HEK293 (cell line): ENCODE measurements at regions not wholly inside any gene's neighbourhood (a gene's known extent, or its start where the extent isn't known, plus 50 kb on each side); places are given as distances from the start of the nearest gene placed in this dataset.
A peak's percentile ranks its signal among the peaks of the same experiment; 100 is the strongest.
"Not testable (repeated sequence)": the region's sequence is repeated elsewhere in the genome, so short reads cannot be mapped to it uniquely, and the experiment has no call there.

ENCODE experiments used
- CTCF ChIA-PET: fragments of 350-600 bp; formaldehyde crosslinking; extraction: SDS; loops from one replicate; lab custom pipeline; 2021; ENCODE audit warnings: antibody characterized with exemption; lab: Yijun Ruan, JAX
- POLR2A ChIA-PET: fragments of 300-600 bp; formaldehyde crosslinking; extraction: SDS; loops from one replicate; lab custom pipeline; 2020; ENCODE audit warnings: antibody characterized with exemption, inconsistent platforms; lab: Yijun Ruan, JAX
- H3K27ac ChIP-seq: fragments of 200-500 bp; sonication (Bioruptor generic); 2 replicates; pipeline ENCODE4 v1.5.1; 2014; ENCODE audit warnings: low read depth, low read length, control low read depth, inconsistent platforms; ENCODE audit errors: extremely low read depth
- H3K36me3 ChIP-seq, 2 experiments: fragments of 200-500 bp in 1 of 2; sonication (Bioruptor generic) in 1 of 2; 1 replicate in 1 of 2; 2 replicates in 1 of 2; pipeline ENCODE4 v1.5.1; 2014 to 2017; ENCODE audit warnings: inconsistent platforms in 2 of 2, low read length in 2 of 2; ENCODE audit not compliant: control insufficient read depth in 2 of 2, insufficient read depth in 1 of 2
- H3K4me1 ChIP-seq: fragments of 200-500 bp; sonication (Bioruptor generic); 2 replicates; pipeline ENCODE4 v1.5.1; 2014; ENCODE audit warnings: mild to moderate bottlenecking, low read length, inconsistent platforms; ENCODE audit not compliant: control insufficient read depth, insufficient read depth
- H3K4me3 ChIP-seq: 2 replicates; pipeline ENCODE4 v1.5.1; 2011; ENCODE audit warnings: low read depth, mild to moderate bottlenecking, control low read depth, low read length, moderate library complexity
- H3K9me3 ChIP-seq: fragments of 200-500 bp; sonication (Bioruptor generic); 2 replicates; pipeline ENCODE4 v1.5.1; 2014; ENCODE audit warnings: low read depth, low read length, inconsistent platforms; ENCODE audit not compliant: control insufficient read depth, insufficient read depth
- BCL6B ChIP-seq: fragments of 450-650 bp; formaldehyde crosslinking; IDR thresholded peaks from 2 replicates; pipeline ENCODE4 v1.5.1; 2017; ENCODE audit warnings: missing biosample characterization, missing genetic modification characterization
- IKZF3 ChIP-seq: fragments of 450-650 bp; IDR thresholded peaks from 2 replicates; pipeline ENCODE4 v1.5.0; 2018; ENCODE audit warnings: missing biosample characterization, mild to moderate bottlenecking, missing genetic modification characterization, moderate library complexity
- OVOL3 ChIP-seq: fragments of 450-650 bp; formaldehyde crosslinking; IDR thresholded peaks from 2 replicates; pipeline ENCODE4 v1.5.1; 2016; ENCODE audit warnings: missing biosample characterization, missing genetic modification characterization
- TRIM28 ChIP-seq: IDR thresholded peaks from 2 replicates; pipeline ENCODE4 v1.6.1; 2011; ENCODE audit warnings: low read length, control low read depth, borderline replicate concordance
- ZBTB11 ChIP-seq: fragments of 450-650 bp; formaldehyde crosslinking; conservative IDR thresholded peaks from 2 replicates; pipeline ENCODE4 v1.5.1; 2016; ENCODE audit warnings: low read depth, missing biosample characterization, missing genetic modification characterization
- ZBTB7A ChIP-seq: fragments of 450-650 bp; formaldehyde crosslinking; IDR thresholded peaks from 2 replicates; pipeline ENCODE4 v1.5.1; 2016; ENCODE audit warnings: low read depth, missing biosample characterization, missing genetic modification characterization
- ZEB2 ChIP-seq: fragments of 450-650 bp; formaldehyde crosslinking; IDR thresholded peaks from 2 replicates; pipeline ENCODE4 v1.5.1; 2016; ENCODE audit warnings: missing biosample characterization, missing genetic modification characterization
- ZFHX2 ChIP-seq: fragments of 450-650 bp; formaldehyde crosslinking; conservative IDR thresholded peaks from 2 replicates; pipeline ENCODE4 v1.5.1; 2016; ENCODE audit warnings: missing biosample characterization, missing genetic modification characterization
- ZNF169 ChIP-seq: fragments of 450-650 bp; formaldehyde crosslinking; IDR thresholded peaks from 2 replicates; pipeline ENCODE4 v1.5.1; 2016; ENCODE audit warnings: missing biosample characterization, missing genetic modification characterization
- ZNF248 ChIP-seq: fragments of 450-650 bp; formaldehyde crosslinking; IDR thresholded peaks from 2 replicates; pipeline ENCODE4 v1.5.1; 2017; ENCODE audit warnings: missing biosample characterization, missing genetic modification characterization
- ZNF366 ChIP-seq: fragments of 450-650 bp; formaldehyde crosslinking; conservative IDR thresholded peaks from 2 replicates; pipeline ENCODE4 v1.5.1; 2016; ENCODE audit warnings: missing biosample characterization, missing genetic modification characterization
- ZNF398 ChIP-seq: fragments of 450-650 bp; formaldehyde crosslinking; IDR thresholded peaks from 2 replicates; pipeline ENCODE4 v1.5.1; 2017; ENCODE audit warnings: missing biosample characterization, missing genetic modification characterization
- ZNF433 ChIP-seq: fragments of 450-650 bp; formaldehyde crosslinking; IDR thresholded peaks from 2 replicates; pipeline ENCODE4 v1.5.1; 2016; ENCODE audit warnings: missing biosample characterization, missing genetic modification characterization, low read depth
- ZNF513 ChIP-seq: fragments of 450-650 bp; IDR thresholded peaks from 2 replicates; pipeline ENCODE4 v1.5.1; 2018; ENCODE audit warnings: missing biosample characterization, missing genetic modification characterization
- ZNF658 ChIP-seq: fragments of 450-650 bp; formaldehyde crosslinking; IDR thresholded peaks from 2 replicates; pipeline ENCODE4; 2016; ENCODE audit warnings: missing biosample characterization, missing genetic modification characterization
- ZNF704 ChIP-seq: fragments of 450-650 bp; formaldehyde crosslinking; IDR thresholded peaks from 2 replicates; pipeline ENCODE4 v1.5.1; 2016; ENCODE audit warnings: missing biosample characterization, missing genetic modification characterization
- ZXDB ChIP-seq: fragments of 450-650 bp; formaldehyde crosslinking; IDR thresholded peaks from 2 replicates; pipeline ENCODE4 v1.5.1; 2016; ENCODE audit warnings: missing biosample characterization, missing genetic modification characterization

GRCh38 chr12:131303576-131303975, 349.9 kb downstream of the ADGRD1 start:
- peak; percentile 66 for TF ChIP-seq ZNF513
- H3K4me1 ChIP-seq, H3K9me3 ChIP-seq, H3K27ac ChIP-seq, H3K36me3 ChIP-seq, H3K4me3 ChIP-seq, POLR2A ChIA-PET, CTCF ChIA-PET: not testable (repeated sequence)

- H3K36me3 ChIP-seq, H3K9me3 ChIP-seq, H3K27ac ChIP-seq, CTCF ChIA-PET, H3K4me3 ChIP-seq, POLR2A ChIA-PET, H3K4me1 ChIP-seq: not testable (repeated sequence)
These were observed 350.9 kb downstream of the ADGRD1 start for GRCh38 chr12:131304642-131305041.

- CTCF ChIA-PET: interaction anchor here (0.6 kb wide), 2 partner anchors 17 to 205 kb away, joined by 3 to 4 read pairs; no protein-coding TSS in a partner anchor
- H3K27ac ChIP-seq: no peak overlapping the region
- no peaks in the 10 kb centered on the region for H3K36me3 ChIP-seq
- H3K9me3 ChIP-seq: no peaks in the 10 kb centered on the region
- no peaks in the 10 kb centered on the region for H3K4me1 ChIP-seq
- no peak for TF ChIP-seq ZBTB7A (tag by site-specific recombination)
- no peak for TF ChIP-seq ZNF398
- TF ChIP-seq ZXDB (tag by site-specific recombination): no peak
- no peak for TF ChIP-seq ZFHX2 (tag by site-specific recombination)
- no peak for TF ChIP-seq ZNF248
- no peak for TF ChIP-seq ZNF366
- TF ChIP-seq ZNF704 (tag by site-specific recombination): no peak
- TF ChIP-seq ZNF169 (tag by site-specific recombination): no peak
- no peak for TF ChIP-seq TRIM28
- TF ChIP-seq ZNF433: no peak
- TF ChIP-seq BCL6B: no peak
- no peak for TF ChIP-seq ZNF658
- no peak for TF ChIP-seq OVOL3 (tag by site-specific recombination)
- no peak for TF ChIP-seq IKZF3 (tag by site-specific recombination)
- no peak for TF ChIP-seq ZEB2 (tag by site-specific recombination)
- TF ChIP-seq ZBTB11: no peak
- no peak overlapping the region for H3K4me3 ChIP-seq
- POLR2A ChIA-PET: no interaction called here
These were observed 356.0 kb downstream of the ADGRD1 start for GRCh38 chr12:131309700-131310099.

- H3K9me3 ChIP-seq, H3K4me3 ChIP-seq, H3K27ac ChIP-seq, H3K4me1 ChIP-seq, POLR2A ChIA-PET, H3K36me3 ChIP-seq: not testable (repeated sequence)
- CTCF ChIA-PET: interaction anchor here (0.6 kb wide), 1 partner anchor 18 kb away, joined by 3 read pairs; no protein-coding TSS in a partner anchor
These were observed 356.7 kb downstream of the ADGRD1 start for GRCh38 chr12:131310227-131310969.
